MM.1S (cell line): ENCODE measurements at regions not wholly inside any gene's neighbourhood (a gene's known extent, or its start where the extent isn't known, plus 50 kb on each side); places are given as distances from the start of the nearest gene placed in this dataset.

Source experiments
- EZH2 ChIP-seq: fragments of 300-600 bp; sonication (generic); optimal IDR thresholded peaks from 2 replicates; pipeline ENCODE3; 2017; ENCODE audit warnings: low read depth, mild to moderate bottlenecking, antibody characterized with exemption, low read length, mixed read lengths
- EZH2phosphoT487 ChIP-seq: fragments of 300-600 bp; sonication (generic); IDR thresholded peaks from 2 replicates; pipeline ENCODE4 v1.6.1; 2018; ENCODE audit warnings: antibody characterized with exemption, low read length
- TF ChIP-seq, protein P1 (sequence below): fragments of 300-600 bp; sonication (generic); IDR thresholded peaks from 2 replicates; pipeline ENCODE4 v1.5.1; 2016; ENCODE audit warnings: antibody characterized with exemption, low read length, mixed read lengths

GRCh38 chr12:38956337-38956736, 50.9 kb upstream of the CPNE8 start:
- TF ChIP-seq, protein P1, sequence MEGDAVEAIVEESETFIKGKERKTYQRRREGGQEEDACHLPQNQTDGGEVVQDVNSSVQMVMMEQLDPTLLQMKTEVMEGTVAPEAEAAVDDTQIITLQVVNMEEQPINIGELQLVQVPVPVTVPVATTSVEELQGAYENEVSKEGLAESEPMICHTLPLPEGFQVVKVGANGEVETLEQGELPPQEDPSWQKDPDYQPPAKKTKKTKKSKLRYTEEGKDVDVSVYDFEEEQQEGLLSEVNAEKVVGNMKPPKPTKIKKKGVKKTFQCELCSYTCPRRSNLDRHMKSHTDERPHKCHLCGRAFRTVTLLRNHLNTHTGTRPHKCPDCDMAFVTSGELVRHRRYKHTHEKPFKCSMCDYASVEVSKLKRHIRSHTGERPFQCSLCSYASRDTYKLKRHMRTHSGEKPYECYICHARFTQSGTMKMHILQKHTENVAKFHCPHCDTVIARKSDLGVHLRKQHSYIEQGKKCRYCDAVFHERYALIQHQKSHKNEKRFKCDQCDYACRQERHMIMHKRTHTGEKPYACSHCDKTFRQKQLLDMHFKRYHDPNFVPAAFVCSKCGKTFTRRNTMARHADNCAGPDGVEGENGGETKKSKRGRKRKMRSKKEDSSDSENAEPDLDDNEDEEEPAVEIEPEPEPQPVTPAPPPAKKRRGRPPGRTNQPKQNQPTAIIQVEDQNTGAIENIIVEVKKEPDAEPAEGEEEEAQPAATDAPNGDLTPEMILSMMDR, result no peak
- no peak for TF ChIP-seq EZH2phosphoT487
- TF ChIP-seq EZH2, result no peak
